Right atrium auricular region (tissue), 2 donors: ENCODE measurements at regions not wholly inside any gene's neighbourhood (a gene's known extent, or its start where the extent isn't known, plus 50 kb on each side); places are given as distances from the start of the nearest gene placed in this dataset.

Experiments used
- DNase-seq: peaks from one replicate; pipeline ENCODE4 v3.0.0-alpha.2; 2019; ENCODE audit warnings: low spot score
- H3K27ac ChIP-seq, 2 donors: fragments of 200-600 bp; sonication (generic); 1 replicate in 1 of 2; 2 replicates in 1 of 2; pipeline ENCODE4 v1.5.1; 2016 to 2019
- H3K27me3 ChIP-seq, 2 donors: fragments of 200-600 bp; sonication (generic); one replicate each; pipeline versions ENCODE4 v1.5.1 to v1.6.0; 2017 to 2019
- H3K36me3 ChIP-seq: fragments of 200-600 bp; sonication (generic); one replicate; pipeline ENCODE4 v1.5.1; 2016
- H3K4me1 ChIP-seq, 2 donors: fragments of 200-600 bp; sonication (generic); one replicate each; pipeline versions ENCODE4 v1.5.1 to v1.6.0; 2017 to 2019
- H3K4me3 ChIP-seq, 2 donors: fragments of 200-600 bp; sonication (generic); 1 replicate in 1 of 2; 2 replicates in 1 of 2; pipeline ENCODE4 v1.5.1; 2017 to 2019; ENCODE audit warnings: mild to moderate bottlenecking in 1 of 2, moderate library complexity in 1 of 2
- H3K9me3 ChIP-seq, 2 donors: fragments of 200-600 bp; sonication (generic); one replicate each; pipeline ENCODE4 v1.5.1; 2019
- TF ChIP-seq, protein P1 (sequence below), 2 donors: fragments of 200-600 bp; sonication (generic); IDR thresholded peaks; one replicate each; pipeline ENCODE4 v1.5.1; 2019; ENCODE audit warnings: antibody characterized with exemption in 2 of 2

DNA sequence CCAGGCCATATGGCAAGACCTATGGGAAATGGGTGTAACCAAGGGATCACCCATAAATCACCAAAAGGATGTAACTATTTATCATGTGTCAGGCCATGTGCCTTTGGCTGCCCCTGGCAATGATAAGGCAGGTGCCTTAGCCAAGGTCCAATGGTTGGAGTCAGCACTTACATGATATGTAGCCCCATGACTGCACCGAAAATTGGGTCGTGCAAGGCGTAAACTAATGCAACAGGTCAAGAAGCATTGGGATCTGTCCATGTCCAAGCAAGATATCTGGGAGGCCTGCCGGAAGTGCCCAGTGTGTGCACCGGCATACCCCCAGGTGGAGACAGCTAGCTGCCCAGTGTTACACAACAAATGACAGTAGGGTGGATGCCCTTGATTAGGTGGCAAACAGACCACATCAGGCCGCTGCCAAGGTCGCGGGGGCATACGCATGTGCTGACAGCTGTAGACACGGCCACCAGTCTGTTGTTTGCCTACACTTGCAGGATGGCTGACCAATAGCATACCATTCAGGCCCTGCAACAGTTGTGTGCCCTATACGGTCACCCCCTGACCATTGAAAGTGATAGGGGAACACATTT, 698.2 kb upstream of the AGA start:
- Histone ChIP-seq H3K4me1 (no peaks in the 10 kb centered on the region), H3K27me3 (no peaks in the 10 kb centered on the region), H3K27ac (no peak overlapping the region), H3K4me3 (no peak overlapping the region), H3K36me3 (no peaks in the 10 kb centered on the region), H3K9me3 (no peaks in the 10 kb centered on the region)
- TF ChIP-seq, protein P1, sequence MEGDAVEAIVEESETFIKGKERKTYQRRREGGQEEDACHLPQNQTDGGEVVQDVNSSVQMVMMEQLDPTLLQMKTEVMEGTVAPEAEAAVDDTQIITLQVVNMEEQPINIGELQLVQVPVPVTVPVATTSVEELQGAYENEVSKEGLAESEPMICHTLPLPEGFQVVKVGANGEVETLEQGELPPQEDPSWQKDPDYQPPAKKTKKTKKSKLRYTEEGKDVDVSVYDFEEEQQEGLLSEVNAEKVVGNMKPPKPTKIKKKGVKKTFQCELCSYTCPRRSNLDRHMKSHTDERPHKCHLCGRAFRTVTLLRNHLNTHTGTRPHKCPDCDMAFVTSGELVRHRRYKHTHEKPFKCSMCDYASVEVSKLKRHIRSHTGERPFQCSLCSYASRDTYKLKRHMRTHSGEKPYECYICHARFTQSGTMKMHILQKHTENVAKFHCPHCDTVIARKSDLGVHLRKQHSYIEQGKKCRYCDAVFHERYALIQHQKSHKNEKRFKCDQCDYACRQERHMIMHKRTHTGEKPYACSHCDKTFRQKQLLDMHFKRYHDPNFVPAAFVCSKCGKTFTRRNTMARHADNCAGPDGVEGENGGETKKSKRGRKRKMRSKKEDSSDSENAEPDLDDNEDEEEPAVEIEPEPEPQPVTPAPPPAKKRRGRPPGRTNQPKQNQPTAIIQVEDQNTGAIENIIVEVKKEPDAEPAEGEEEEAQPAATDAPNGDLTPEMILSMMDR (IDR thresholded peaks at IDR 0.05): no peak
- DNase-seq: no peak

DNA sequence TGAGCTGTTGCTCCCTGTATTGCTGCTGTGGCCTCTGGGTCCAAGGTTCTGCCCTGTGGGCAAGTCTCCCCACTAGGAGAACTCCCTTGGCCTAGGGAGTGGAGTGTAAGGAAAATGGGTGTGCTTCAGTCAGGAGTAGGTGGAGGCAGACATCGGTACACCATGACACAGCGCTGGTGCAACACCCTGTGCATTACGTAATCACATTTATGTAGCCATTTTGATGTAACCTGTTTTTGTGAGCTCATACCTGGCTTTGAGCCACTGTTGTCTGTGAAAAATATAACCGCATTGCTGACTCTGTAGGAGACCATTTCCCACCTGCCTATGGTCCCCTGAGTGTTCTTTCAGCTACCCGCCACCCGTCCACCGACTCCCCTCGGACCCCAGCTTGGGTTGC, 700.5 kb upstream of the AGA start:
- H3K27ac ChIP-seq: no peak overlapping the region
- H3K36me3 ChIP-seq: no peaks in the 10 kb centered on the region
- TF ChIP-seq, protein P1 (IDR thresholded peaks at IDR 0.05): no peak
- DNase-seq: no peak
- H3K4me1 ChIP-seq: no peaks in the 10 kb centered on the region
- no peak overlapping the region for H3K4me3 ChIP-seq
- no peaks in the 10 kb centered on the region for H3K27me3 ChIP-seq
- H3K9me3 ChIP-seq: no peaks in the 10 kb centered on the region

DNA sequence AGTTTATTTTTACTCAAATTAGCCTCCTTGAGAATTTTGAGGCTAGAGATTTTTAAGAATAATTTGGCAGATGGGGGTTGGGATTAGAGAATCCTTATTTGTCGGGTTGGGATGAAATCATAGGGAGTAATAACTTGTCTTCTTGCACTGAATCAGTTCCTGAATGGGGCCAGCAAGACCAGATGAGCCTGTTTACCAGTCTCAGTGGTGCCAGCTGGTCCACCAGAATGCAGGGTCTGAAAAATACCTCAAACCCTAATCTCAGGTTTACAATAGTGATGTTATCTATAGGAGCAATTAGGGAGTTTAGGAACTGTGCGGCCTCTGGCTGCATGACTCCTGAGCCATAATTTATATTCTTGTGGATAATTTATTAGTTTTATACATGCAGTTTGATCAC, 705.9 kb upstream of the AGA start:
- no peak for DNase-seq
- H3K27ac ChIP-seq: no peak overlapping the region
- no peaks in the 10 kb centered on the region for H3K36me3 ChIP-seq
- H3K4me3 ChIP-seq: no peak overlapping the region
- H3K4me1 ChIP-seq: no peaks in the 10 kb centered on the region
- TF ChIP-seq, protein P1 (IDR thresholded peaks at IDR 0.05): no peak
- no peaks in the 10 kb centered on the region for H3K9me3 ChIP-seq
- H3K27me3 ChIP-seq: no peaks in the 10 kb centered on the region

DNA sequence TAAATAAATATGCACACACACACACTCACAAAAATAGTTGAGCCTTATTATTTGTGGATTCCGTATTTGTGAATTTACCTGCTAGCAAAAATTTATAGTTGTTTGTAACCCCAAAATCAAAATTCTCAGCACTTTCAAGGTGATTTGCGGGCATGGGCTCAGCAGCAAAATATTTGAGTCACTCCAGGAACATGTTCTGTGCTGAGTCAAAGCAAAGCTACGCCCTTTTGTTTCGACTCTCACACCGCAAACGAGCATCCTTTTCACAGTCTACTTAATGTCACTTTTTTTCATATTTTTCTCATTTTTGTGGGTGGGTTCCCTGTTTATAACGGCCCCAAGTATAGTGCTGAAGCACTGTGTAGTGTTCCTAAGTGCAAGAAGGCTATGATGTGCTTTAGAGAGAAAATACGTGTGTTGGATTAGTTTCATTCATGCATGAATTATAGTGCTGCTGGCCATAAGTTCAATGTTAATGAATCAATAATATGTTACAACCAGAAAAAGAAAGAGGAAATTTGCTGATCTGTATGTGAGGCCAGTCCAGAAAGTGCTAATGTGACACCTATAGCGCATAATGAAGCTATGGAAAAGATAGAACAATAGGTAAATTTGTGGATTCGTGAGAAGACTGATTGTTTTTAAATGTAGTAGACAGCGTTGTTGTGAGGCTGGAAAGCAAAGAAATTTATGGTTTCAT, 723.2 kb upstream of the AGA start:
- Histone ChIP-seq H3K27ac (no peak overlapping the region), H3K36me3 (no peaks in the 10 kb centered on the region), H3K4me3 (no peak overlapping the region), H3K27me3 (no peaks in the 10 kb centered on the region), H3K9me3 (peaks cover 0 to 8% of the 10 kb centered on the region in 2 donors), H3K4me1 (no peaks in the 10 kb centered on the region)
- DNase-seq: no peak
- TF ChIP-seq, protein P1 (IDR thresholded peaks at IDR 0.05): no peak

DNA sequence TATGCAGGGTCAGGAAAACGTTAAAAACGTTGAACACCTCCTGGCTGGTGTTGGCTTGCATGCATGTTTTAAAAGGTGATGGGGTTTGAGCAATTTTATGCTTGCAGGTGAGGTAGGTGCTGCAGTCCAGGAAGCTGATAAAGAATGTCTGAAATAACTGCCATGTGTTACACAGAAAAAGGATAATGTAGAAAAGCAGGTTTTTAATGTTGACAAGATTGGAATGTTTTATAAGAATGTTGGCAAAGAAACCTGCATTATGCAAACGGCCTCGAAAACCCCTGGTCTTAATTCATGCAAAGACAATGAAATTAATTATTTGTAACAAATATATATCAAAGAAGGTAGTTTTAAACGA, 723.7 kb upstream of the AGA start:
- no peaks in the 10 kb centered on the region for H3K4me1 ChIP-seq
- no peak for DNase-seq
- H3K9me3 ChIP-seq: peaks cover 0 to 2% of the 10 kb centered on the region in 2 donors
- H3K27ac ChIP-seq: no peak overlapping the region
- H3K27me3 ChIP-seq: no peaks in the 10 kb centered on the region
- TF ChIP-seq, protein P1 (IDR thresholded peaks at IDR 0.05): no peak
- no peaks in the 10 kb centered on the region for H3K36me3 ChIP-seq
- no peak overlapping the region for H3K4me3 ChIP-seq

DNA sequence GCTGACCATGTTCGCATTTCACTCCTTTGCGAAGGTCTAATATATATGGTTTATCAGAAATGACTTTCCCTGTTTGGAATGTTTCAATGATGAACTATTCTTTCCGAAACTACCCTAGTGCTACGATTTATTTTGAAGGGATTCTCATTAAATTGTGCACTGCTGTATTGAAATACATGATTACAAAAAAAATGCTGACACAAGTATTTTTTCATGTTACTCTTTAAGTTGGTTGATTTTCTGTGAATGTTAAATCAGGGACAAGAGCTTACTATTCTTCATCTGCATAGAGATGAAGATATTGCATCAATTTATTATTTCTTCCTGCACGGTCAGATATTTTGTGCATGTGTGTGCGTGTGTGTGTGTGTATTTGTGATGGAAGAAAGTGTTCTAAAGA, 731.5 kb upstream of the AGA start:
- Histone ChIP-seq H3K4me1 (no peaks in the 10 kb centered on the region), H3K27me3 (no peaks in the 10 kb centered on the region), H3K9me3 (no peaks in the 10 kb centered on the region), H3K36me3 (no peaks in the 10 kb centered on the region), H3K4me3 (no peak overlapping the region), H3K27ac (no peak overlapping the region)
- TF ChIP-seq, protein P1 (IDR thresholded peaks at IDR 0.05): no peak
- DNase-seq: no peak
